Fibroblast of mammary gland (primary cell): ENCODE measurements at regions not wholly inside any gene's neighbourhood (a gene's known extent, or its start where the extent isn't known, plus 50 kb on each side); places are given as distances from the start of the nearest gene placed in this dataset.

Experiments
- DNase-seq: peaks from one replicate; pipeline ENCODE4 v3.0.0-alpha.2; 2010; ENCODE audit warnings: low read depth
- H3K4me3 ChIP-seq: 2 replicates; pipeline ENCODE4 v1.5.1; 2011; ENCODE audit warnings: low read depth, mild to moderate bottlenecking, low read length, moderate library complexity; ENCODE audit not compliant: control insufficient read depth
- TF ChIP-seq, protein P1 (sequence below): conservative IDR thresholded peaks from 2 replicates; pipeline ENCODE4 v1.5.1; 2011; ENCODE audit warnings: low read depth, low read length, inconsistent platforms; ENCODE audit not compliant: control insufficient read depth, insufficient read depth

DNA sequence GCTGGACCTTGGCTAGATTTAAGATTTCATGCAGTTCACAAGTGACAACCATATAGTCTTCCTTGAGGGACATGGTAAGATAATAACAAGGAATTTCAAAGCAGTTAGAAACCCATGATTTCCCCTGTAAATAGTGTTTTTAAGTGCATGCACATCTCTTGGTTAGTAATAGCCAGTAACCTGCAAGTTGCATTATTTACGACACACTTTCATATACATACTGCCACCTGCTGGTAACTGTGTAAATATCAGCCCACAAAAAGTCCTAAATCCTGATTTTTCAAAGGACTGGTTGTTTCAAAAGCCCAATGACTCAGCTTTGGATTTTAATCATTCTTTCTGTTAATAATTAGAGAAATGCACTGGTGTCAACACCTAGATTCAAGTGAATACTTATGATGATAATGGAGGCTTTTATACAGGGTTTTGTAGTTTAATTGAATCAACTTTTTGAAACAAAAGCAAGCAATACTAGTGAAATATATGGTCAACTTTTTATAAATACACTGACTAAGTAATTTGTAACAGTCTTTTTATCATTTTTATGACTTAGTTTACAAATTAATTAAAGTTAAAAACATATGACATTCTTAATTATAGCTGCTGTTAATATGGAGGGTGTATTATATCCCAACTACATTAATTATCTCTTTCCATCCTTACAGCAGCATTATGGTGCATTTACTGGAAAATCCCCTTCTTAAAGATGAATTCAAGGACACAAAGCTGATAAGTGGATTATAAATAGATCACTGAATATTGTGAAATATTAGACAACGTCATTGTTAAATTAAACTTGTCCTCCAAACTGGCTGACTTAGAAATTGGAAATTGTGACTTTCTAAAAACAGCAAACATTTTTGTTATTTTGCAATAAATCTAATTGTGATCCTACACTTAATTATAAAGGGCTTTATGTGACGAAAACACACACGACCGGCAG, 367.7 kb upstream of the SEMA3D start:
- H3K4me3 ChIP-seq, result no peak overlapping the region
- TF ChIP-seq, protein P1, sequence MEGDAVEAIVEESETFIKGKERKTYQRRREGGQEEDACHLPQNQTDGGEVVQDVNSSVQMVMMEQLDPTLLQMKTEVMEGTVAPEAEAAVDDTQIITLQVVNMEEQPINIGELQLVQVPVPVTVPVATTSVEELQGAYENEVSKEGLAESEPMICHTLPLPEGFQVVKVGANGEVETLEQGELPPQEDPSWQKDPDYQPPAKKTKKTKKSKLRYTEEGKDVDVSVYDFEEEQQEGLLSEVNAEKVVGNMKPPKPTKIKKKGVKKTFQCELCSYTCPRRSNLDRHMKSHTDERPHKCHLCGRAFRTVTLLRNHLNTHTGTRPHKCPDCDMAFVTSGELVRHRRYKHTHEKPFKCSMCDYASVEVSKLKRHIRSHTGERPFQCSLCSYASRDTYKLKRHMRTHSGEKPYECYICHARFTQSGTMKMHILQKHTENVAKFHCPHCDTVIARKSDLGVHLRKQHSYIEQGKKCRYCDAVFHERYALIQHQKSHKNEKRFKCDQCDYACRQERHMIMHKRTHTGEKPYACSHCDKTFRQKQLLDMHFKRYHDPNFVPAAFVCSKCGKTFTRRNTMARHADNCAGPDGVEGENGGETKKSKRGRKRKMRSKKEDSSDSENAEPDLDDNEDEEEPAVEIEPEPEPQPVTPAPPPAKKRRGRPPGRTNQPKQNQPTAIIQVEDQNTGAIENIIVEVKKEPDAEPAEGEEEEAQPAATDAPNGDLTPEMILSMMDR, result peak; percentile 69
- peak; percentile 81 for DNase-seq

DNA sequence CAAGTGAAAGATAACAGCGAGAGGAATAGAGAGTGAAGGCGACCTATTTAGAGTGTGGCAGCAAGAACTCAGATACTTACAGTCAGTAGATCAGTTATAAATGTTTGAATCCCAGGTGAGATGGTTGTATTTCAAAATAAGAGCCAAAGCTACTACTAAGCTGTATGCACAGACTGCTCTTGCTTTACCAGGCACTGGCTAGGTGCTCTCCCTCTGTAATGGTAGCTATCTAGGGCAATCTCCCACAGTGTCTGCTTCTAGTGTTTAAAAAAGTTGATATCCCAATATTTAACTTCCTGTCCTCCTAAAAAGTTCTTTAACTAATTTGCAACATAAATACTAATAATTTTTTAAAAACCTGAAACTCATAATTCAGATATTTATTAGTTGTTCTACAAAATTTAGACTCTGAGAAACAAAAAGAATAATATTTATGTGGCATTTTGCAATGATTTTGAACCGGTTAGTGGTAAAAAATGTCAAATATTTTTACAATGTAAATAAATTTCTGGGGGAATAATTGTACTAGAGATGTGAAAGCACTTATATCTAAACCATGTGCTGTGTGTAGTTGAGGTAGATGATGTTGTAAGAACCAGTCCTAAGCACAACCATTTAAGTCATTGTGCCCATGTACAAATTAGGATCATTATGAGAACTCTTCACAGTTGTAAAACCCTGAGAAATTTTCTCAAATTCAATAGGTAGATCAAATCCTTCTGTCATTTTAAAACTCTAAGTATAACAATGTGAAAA, 349.3 kb upstream of the SEMA3D start:
- no peak for DNase-seq
- H3K4me3 ChIP-seq, result no peak overlapping the region
- TF ChIP-seq, protein P1, result no peak

DNA sequence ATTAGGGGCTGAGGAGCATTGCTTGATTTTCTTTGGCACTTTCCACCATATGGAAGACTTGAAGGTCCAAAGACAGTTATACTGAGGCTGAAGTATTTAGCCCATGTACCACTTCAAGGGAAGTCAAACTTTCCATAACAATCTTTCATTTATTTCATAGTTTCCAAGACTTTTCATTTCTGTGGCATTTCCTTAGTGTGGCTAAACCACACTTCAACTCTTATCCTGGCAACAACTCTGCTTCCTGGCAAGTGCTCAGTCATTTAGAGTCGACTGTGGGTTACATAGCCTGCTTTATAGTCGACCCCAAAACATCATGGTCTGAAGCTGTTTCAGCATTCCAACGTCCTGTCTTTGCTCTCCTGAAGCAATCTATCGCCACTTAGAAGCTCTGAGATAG, 343.0 kb upstream of the SEMA3D start:
- TF ChIP-seq, protein P1, result no peak
- DNase-seq, result peak; percentile 38
- H3K4me3 ChIP-seq, result no peak overlapping the region

DNA sequence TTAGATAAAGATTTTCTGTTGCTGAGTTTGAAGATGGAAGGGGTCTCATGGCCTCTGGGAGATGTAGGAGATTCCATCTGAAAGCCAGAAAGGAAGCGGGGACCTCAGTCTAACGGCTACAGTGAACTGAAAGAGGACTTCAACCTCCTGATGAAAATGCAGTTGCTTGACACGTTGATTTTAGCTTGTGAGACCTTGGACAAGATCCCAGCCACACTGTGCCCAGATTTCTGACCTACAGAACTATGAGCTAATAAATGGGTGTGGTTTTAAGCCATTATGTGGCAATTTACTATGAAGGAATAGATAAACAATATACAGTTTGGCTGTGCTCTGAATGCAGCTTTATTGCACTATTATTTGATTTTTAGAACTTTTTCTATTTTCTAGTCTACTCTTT, 342.3 kb upstream of the SEMA3D start:
- H3K4me3 ChIP-seq, result no peak overlapping the region
- TF ChIP-seq, protein P1, result no peak
- peak; percentile 82 for DNase-seq

DNA sequence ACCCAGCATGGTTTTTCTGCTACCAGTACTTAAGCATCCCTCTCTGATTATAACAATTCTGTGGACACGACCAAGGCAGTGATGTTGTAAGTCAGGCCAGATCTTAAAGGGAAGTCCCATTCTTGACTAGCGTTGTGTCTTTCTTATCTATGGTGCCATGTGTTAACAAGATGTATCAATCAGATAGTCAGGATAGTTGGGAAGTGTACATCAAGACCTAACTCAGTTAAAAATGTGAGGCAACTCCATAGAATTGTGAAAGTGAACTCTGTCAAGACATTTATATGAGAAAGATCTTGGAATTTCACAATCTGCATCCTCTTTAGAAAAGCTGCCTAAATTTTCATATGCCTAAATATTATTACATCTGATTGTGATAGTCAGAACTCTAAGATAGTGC, 341.7 kb upstream of the SEMA3D start:
- no peak overlapping the region for H3K4me3 ChIP-seq
- DNase-seq, result peak; percentile 44
- TF ChIP-seq, protein P1, result no peak

DNA sequence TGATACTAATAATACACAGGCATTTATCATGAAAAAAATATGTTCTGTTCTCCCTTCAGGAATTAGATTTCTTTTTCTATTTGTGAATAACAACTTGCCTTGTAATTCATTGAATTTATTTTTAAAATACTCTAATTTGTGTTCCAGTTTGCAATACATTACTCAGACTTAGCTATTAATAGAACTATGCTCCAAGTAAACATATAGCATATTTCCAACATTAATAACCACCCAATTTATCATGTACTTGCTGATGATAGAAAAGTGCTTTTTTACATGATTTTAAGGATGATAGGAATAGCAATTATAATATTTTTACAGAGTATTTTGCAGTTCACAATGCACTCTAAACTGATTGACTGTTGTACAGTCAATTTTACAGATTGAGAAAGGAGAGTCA, 338.8 kb upstream of the SEMA3D start:
- H3K4me3 ChIP-seq, result no peak overlapping the region
- TF ChIP-seq, protein P1, result no peak
- no peak for DNase-seq
